Activated CD4-positive, alpha-beta T cell treated with anti-CD3 and anti-CD28 coated beads for 36 hours (primary cell): ENCODE measurements at regions not wholly inside any gene's neighbourhood (a gene's known extent, or its start where the extent isn't known, plus 50 kb on each side); places are given as distances from the start of the nearest gene placed in this dataset.

ENCODE experiments used
- ATAC-seq: fragments of 200-7000 bp; cut with Tn5 transposase; one replicate; pipeline ENCODE4 v1.10.0; 2021; ENCODE audit warnings: mild to moderate bottlenecking, moderate library complexity
- CTCF ChIA-PET: fragments of 350-600 bp; sonication (Branson Sonifier 250); formaldehyde crosslinking; loops from one replicate; lab custom pipeline; 2021; ENCODE audit warnings: antibody characterized with exemption; lab: Charles Lee
- POLR2A ChIA-PET: fragments of 350-600 bp; sonication (Branson Sonifier 250); formaldehyde crosslinking; loops from one replicate; lab custom pipeline; 2021; ENCODE audit warnings: antibody characterized with exemption, inconsistent platforms; lab: Charles Lee
- DNase-seq: peaks from one replicate; pipeline ENCODE4 v3.0.0-alpha.2; 2020
- H3K27ac Mint-ChIP-seq: one replicate; pipeline ENCODE4 v1.8.0; 2021; ENCODE audit warnings: mixed read lengths
- H3K27me3 Mint-ChIP-seq: one replicate; pipeline ENCODE4 v1.8.0; 2021; ENCODE audit warnings: mixed read lengths
- H3K36me3 Mint-ChIP-seq: one replicate; pipeline ENCODE4 v1.8.0; 2021; ENCODE audit warnings: low read depth, mixed read lengths
- H3K4me1 Mint-ChIP-seq: one replicate; pipeline ENCODE4 v1.8.0; 2021; ENCODE audit warnings: mixed read lengths
- H3K4me3 Mint-ChIP-seq: one replicate; pipeline ENCODE4 v1.8.0; 2021; ENCODE audit warnings: mild to moderate bottlenecking, moderate library complexity, mixed read lengths
- H3K9me3 Mint-ChIP-seq: one replicate; pipeline ENCODE4 v1.8.0; 2021; ENCODE audit warnings: low read depth, mixed read lengths
- intact Hi-C, 2 experiments: fragments of 100-400 bp; cut with DNase I in 1 of 2; cut with micrococcal nuclease in 1 of 2; formaldehyde crosslinking; loops; one replicate each; pipeline versions ENCODE4 v1.14.2 to v1.15.1; 2022 to 2024; cut with DNase I, micrococcal nuclease

DNA sequence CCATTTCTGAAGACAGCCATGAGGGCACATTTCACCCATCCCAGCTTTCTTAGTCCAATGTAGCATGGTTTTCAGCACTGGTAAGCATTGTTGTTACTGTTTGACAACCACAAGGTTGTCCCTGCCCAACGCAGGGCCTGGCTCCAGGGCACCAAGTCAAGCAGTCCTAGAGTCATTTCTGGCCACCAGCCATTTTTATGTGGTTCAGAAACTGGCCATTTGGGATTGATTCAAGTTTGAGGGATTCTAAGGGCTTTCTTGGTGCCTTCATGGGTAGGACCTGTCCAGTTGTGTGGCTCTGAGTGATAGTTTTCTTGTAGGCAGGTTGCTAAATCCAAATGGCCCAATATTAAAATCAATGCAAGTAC lies 535.4 kb upstream of the USP24 start:
- DNase-seq (no peak), ATAC-seq (no peak)
- ChIA-PET POLR2A (interaction anchor here (0.6 kb wide), 1 partner anchor 882 kb away, joined by 3 read pairs; no protein-coding TSS in a partner anchor), CTCF (no interaction called here)
- no peak overlapping the region for H3K27ac Mint-ChIP-seq
- no peak overlapping the region for H3K4me3 Mint-ChIP-seq
- H3K36me3 Mint-ChIP-seq: no peaks in the 10 kb centered on the region
- intact Hi-C loops: no loop called here
- H3K9me3 Mint-ChIP-seq: no peaks in the 10 kb centered on the region
- peaks cover 9% of the 10 kb centered on the region for H3K27me3 Mint-ChIP-seq
- no peaks in the 10 kb centered on the region for H3K4me1 Mint-ChIP-seq

DNA sequence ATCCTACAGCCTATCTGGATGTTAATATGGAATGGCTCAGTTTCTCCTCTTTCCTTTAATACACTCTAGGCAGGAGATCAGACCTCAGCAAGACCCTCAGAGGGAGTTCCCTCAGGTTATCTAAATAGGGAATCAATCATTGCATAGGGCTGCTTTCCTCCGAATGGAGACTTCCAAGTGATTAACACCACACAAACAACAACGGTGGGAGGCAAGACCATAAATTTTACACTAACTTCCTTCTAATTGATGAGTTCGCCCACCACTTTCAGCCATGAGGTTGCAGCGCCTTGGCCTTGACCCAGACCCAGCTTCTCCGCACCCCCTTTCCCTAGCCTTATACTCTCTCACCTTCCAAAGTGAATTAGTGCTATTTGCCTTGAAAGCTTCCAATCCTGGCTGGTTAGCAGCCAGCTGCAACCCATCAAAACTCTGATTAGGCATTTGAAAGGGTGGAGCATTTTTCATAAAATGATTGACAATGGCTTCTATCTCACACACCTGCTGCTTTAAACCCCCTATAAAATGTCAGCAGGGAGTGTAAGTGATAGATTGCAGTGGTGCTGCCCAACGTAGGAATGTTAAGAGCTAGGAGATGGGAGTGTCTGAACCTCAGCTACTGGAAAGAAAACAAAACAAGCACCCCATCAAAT lies 534.9 kb upstream of the USP24 start:
- no peak for DNase-seq
- H3K4me1 Mint-ChIP-seq: no peaks in the 10 kb centered on the region
- H3K4me3 Mint-ChIP-seq: no peak overlapping the region
- peaks cover 9% of the 10 kb centered on the region for H3K27me3 Mint-ChIP-seq
- ATAC-seq: no peak
- ChIA-PET CTCF (no interaction called here), POLR2A (interaction anchor here (0.6 kb wide), 1 partner anchor 882 kb away, joined by 3 read pairs; no protein-coding TSS in a partner anchor)
- H3K27ac Mint-ChIP-seq: no peak overlapping the region
- H3K36me3 Mint-ChIP-seq: no peaks in the 10 kb centered on the region
- no peaks in the 10 kb centered on the region for H3K9me3 Mint-ChIP-seq
- intact Hi-C loops: no loop called here

- Mint-ChIP-seq H3K27me3 (peaks cover 6% of the 10 kb centered on the region), H3K9me3 (no peaks in the 10 kb centered on the region), H3K4me1 (no peaks in the 10 kb centered on the region), H3K4me3 (no peak overlapping the region), H3K36me3 (no peaks in the 10 kb centered on the region), H3K27ac (no peak overlapping the region)
- ATAC-seq: no peak
- intact Hi-C loops: no loop called here
- CTCF ChIA-PET: interaction anchor here (0.6 kb wide), 2 partner anchors 421 to 1686 kb away, joined by 3 to 4 read pairs; no protein-coding TSS in a partner anchor
- DNase-seq: no peak
- POLR2A ChIA-PET: interaction anchor here (0.6 kb wide), 1 partner anchor 264 kb away, joined by 3 read pairs; no protein-coding TSS in a partner anchor
These were observed 532.3 kb upstream of the USP24 start for GRCh38 chr1:55747408-55747841.

GRCh38 chr1:55746710-55747109 lies 531.5 kb upstream of the USP24 start:
- Mint-ChIP-seq H3K27ac (no peak overlapping the region), H3K4me1 (no peaks in the 10 kb centered on the region), H3K27me3 (peaks cover 6% of the 10 kb centered on the region), H3K36me3 (no peaks in the 10 kb centered on the region), H3K4me3 (no peak overlapping the region), H3K9me3 (no peaks in the 10 kb centered on the region)
- ChIA-PET POLR2A (no interaction called here), CTCF (interaction anchor here (0.6 kb wide), 1 partner anchor 421 kb away, joined by 3 read pairs; no protein-coding TSS in a partner anchor)
- DNase-seq (no peak), ATAC-seq (no peak)
- intact Hi-C loops: no loop called here

GRCh38 chr1:55741516-55741915 lies 526.4 kb upstream of the USP24 start:
- H3K4me1 Mint-ChIP-seq: no peaks in the 10 kb centered on the region
- ChIA-PET CTCF (no interaction called here), POLR2A (no interaction called here)
- ATAC-seq (no peak), DNase-seq (no peak)
- peaks cover 3% of the 10 kb centered on the region for H3K27me3 Mint-ChIP-seq
- peaks cover 2% of the 10 kb centered on the region for H3K9me3 Mint-ChIP-seq
- H3K36me3 Mint-ChIP-seq: no peaks in the 10 kb centered on the region
- H3K4me3 Mint-ChIP-seq: no peak overlapping the region
- intact Hi-C loops: no loop called here
- H3K27ac Mint-ChIP-seq: no peak overlapping the region

DNA sequence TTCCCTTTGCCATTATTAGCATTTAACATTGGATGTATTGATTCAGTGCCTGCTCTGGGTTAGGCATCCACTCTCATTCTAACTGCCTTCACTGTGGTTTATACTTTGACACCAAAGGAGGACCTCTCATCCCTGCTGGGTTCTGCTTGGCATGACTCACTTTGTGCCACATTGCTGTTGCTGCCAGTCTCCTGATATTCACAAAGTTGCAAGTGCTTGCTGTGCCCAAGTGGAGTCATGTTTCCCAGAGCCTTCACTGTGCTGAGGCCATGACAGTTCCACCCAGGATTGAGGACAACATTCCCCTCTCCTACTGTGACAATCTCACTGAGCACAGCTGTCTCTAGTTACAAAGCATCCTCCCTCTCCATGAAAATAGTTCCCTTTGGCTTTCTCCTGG lies 519.9 kb upstream of the USP24 start:
- Mint-ChIP-seq H3K4me3 (no peak overlapping the region), H3K9me3 (peaks cover 4% of the 10 kb centered on the region), H3K27me3 (peaks cover 3% of the 10 kb centered on the region), H3K4me1 (no peaks in the 10 kb centered on the region), H3K36me3 (no peaks in the 10 kb centered on the region), H3K27ac (no peak overlapping the region)
- DNase-seq: no peak
- no peak for ATAC-seq
- ChIA-PET CTCF (no interaction called here), POLR2A (no interaction called here)
- intact Hi-C loops: no loop called here

GRCh38 chr1:55726994-55727393 lies 511.8 kb upstream of the USP24 start:
- H3K4me1 Mint-ChIP-seq: no peaks in the 10 kb centered on the region

DNA sequence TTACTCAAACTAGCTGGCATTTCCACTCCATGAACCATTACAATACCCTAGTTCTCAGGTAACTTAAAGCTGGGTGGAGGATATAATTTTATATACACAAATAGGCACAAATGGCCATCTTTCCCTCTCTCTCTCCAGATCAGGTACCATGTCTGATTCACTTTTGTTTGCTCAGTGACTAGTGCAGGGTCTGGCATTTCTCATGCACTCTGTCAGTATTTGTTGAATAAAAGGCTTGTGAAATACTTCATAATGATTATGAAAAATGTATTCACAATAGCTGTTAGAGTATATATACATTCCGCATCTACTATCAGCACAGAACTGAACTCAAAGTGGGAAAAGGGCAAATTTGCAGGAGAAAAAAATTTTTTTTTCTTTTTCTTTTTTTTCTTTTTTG lies 510.2 kb upstream of the USP24 start:
- Mint-ChIP-seq H3K36me3 (no peaks in the 10 kb centered on the region), H3K9me3 (no peaks in the 10 kb centered on the region), H3K4me3 (no peak overlapping the region), H3K27me3 (peaks cover 5% of the 10 kb centered on the region), H3K27ac (no peak overlapping the region), H3K4me1 (no peaks in the 10 kb centered on the region)
- no peak for ATAC-seq
- ChIA-PET POLR2A (no interaction called here), CTCF (no interaction called here)
- DNase-seq: no peak
- intact Hi-C loops: no loop called here

More at GRCh38 chr1:55726994-55727393, 511.8 kb upstream of the USP24 start:
- intact Hi-C loops: no loop called here
- Mint-ChIP-seq H3K36me3 (no peaks in the 10 kb centered on the region), H3K27ac (no peak overlapping the region), H3K9me3 (no peaks in the 10 kb centered on the region), H3K4me3 (no peak overlapping the region), H3K27me3 (peaks cover 5% of the 10 kb centered on the region)
- ChIA-PET CTCF (no interaction called here), POLR2A (no interaction called here)
- no peak for ATAC-seq
- DNase-seq: no peak

DNA sequence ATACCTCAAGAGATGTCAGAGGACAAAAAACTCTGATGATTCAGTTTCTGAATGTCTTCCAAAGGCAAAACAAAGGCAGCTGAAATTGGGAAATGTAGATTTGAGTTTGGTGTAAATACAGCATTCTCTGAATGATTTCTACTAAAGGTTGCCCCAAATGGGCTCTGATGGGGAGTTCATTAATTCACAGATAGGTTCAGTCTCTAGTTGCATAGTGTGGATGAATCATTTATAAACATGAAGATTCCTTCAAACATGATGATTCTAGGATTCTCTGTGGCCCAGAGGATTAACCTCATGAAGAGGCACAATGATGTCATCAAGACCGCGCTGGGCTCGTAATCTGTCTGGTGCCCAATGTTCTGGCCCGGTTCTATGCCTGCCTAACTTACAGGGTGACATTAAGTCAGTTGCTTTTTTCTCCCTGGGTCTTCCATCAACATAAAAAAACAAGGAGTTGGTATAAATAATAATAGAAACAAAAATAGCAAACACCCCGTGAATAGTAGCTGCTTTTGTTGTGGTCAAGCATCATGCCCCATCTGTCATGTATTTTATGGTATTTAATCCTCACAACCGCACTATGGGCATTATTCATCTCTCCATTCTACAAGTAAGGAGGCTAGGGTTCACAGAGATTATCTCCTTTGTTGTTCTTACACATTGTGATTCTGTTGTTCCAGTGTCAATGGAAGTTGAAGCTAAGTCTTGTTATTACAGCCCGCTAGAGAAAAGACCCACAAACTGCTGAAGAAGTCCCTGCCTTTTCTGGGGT lies 509.6 kb upstream of the USP24 start:
- ChIA-PET POLR2A (no interaction called here), CTCF (no interaction called here)
- Mint-ChIP-seq H3K27ac (no peak overlapping the region), H3K36me3 (no peaks in the 10 kb centered on the region), H3K27me3 (peaks cover 5% of the 10 kb centered on the region), H3K4me3 (no peak overlapping the region), H3K9me3 (no peaks in the 10 kb centered on the region), H3K4me1 (no peaks in the 10 kb centered on the region)
- ATAC-seq (no peak), DNase-seq (no peak)
- intact Hi-C loops: no loop called here

DNA sequence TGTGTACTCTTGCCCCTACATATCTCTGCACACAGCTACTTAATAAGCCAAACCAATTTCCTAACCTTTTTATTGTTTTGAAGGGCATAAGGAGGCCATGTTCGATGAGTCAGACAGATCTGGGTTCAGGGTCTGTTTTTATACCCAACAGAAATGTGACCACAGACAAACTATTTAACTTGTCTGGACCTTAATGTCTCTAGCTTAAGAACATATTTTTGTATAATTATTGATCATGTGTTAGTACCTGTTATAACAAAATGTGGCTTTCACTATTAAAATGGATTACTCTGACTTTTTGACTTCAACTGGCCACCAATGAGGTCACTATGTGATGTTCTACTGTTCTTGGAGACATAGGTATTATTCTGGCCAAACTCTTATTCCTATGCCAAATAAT lies 507.8 kb upstream of the USP24 start:
- POLR2A ChIA-PET: no interaction called here

GRCh38 chr1:55720261-55720660 lies 505.1 kb upstream of the USP24 start:
- ATAC-seq (no peak), DNase-seq (no peak)
- Mint-ChIP-seq H3K4me3 (no peak overlapping the region), H3K27ac (no peak overlapping the region), H3K9me3 (no peaks in the 10 kb centered on the region), H3K27me3 (peaks cover 2% of the 10 kb centered on the region), H3K36me3 (no peaks in the 10 kb centered on the region), H3K4me1 (no peaks in the 10 kb centered on the region)
- intact Hi-C loops: no loop called here
- CTCF ChIA-PET: no interaction called here
- POLR2A ChIA-PET: no interaction called here

More for the DNA sequence above, 507.8 kb upstream of the USP24 start:
- Mint-ChIP-seq H3K9me3 (no peaks in the 10 kb centered on the region), H3K27me3 (peaks cover 7% of the 10 kb centered on the region), H3K4me3 (no peak overlapping the region), H3K4me1 (no peaks in the 10 kb centered on the region), H3K27ac (no peak overlapping the region), H3K36me3 (no peaks in the 10 kb centered on the region)
- CTCF ChIA-PET: no interaction called here
- intact Hi-C loops: no loop called here
- DNase-seq (no peak), ATAC-seq (no peak)
